ENCODE measurements at regions not wholly inside any gene's neighbourhood (a gene's known extent, or its start where the extent isn't known, plus 50 kb on each side); places are given as distances from the start of the nearest gene placed in this dataset.

DNA sequence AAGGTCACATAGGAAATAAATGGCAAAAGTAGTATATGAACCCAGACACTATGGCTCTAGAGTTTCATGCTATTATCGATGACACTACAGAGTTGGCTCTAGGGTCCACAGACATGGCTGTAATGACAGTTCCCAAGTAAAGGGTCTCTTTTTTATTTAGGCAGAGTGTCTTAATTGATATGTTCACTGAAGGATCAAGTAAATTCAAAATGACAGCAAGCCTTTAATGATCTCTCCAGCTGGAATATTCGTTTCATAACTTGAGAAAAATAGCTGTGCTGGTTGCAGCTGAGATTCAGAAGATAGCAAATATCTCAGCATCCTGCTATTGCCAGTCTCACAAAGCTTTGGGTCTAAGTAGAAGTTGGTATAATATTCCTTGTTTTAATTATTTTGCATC, 333.6 kb upstream of the MAGI2 start:
- TF ChIP-seq, protein P1, sequence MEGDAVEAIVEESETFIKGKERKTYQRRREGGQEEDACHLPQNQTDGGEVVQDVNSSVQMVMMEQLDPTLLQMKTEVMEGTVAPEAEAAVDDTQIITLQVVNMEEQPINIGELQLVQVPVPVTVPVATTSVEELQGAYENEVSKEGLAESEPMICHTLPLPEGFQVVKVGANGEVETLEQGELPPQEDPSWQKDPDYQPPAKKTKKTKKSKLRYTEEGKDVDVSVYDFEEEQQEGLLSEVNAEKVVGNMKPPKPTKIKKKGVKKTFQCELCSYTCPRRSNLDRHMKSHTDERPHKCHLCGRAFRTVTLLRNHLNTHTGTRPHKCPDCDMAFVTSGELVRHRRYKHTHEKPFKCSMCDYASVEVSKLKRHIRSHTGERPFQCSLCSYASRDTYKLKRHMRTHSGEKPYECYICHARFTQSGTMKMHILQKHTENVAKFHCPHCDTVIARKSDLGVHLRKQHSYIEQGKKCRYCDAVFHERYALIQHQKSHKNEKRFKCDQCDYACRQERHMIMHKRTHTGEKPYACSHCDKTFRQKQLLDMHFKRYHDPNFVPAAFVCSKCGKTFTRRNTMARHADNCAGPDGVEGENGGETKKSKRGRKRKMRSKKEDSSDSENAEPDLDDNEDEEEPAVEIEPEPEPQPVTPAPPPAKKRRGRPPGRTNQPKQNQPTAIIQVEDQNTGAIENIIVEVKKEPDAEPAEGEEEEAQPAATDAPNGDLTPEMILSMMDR (conservative IDR thresholded peaks at IDR 0.05; ENCODE audit: low read length) = no peak
- TF ChIP-seq EZH2phosphoT487 (IDR thresholded peaks at IDR 0.05; ENCODE audit: borderline replicate concordance) = no peak
